ENCODE measurements at regions not wholly inside any gene's neighbourhood (a gene's known extent, or its start where the extent isn't known, plus 50 kb on each side); places are given as distances from the start of the nearest gene placed in this dataset.
A peak's percentile ranks its signal among the peaks of the same experiment; 100 is the strongest.

DNA sequence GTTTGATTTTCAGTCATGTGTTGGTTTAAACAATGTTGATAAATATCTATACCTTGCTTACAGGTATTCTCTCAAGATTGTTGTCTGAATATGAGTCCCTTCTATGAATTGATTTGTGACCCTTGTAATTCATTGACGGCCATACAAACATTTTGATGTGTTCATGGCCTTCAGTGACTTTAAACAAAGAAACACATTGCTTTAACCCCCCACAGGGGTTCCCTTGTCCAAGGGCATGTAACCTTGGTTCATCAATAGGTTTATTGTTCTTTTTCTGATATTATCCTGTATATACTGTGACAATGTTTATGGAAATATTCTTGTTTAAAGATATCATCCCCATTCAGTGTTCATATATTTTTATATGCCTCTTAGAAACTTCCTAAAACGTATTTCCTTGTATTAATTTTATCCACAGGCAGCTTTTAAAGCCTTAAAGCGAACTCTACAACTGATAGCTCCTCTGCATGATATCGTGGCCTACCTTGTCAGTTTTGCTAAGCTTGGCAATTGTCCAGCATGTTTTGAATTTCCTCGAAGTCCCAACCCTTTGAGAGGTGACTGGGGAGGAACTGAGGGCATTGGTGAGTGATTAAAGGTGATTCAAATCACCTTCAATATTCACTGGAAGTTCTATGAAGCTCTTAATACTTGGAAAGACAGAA, 87.0 kb downstream of the CD164 start:
- no peak for DNase-seq

DNA sequence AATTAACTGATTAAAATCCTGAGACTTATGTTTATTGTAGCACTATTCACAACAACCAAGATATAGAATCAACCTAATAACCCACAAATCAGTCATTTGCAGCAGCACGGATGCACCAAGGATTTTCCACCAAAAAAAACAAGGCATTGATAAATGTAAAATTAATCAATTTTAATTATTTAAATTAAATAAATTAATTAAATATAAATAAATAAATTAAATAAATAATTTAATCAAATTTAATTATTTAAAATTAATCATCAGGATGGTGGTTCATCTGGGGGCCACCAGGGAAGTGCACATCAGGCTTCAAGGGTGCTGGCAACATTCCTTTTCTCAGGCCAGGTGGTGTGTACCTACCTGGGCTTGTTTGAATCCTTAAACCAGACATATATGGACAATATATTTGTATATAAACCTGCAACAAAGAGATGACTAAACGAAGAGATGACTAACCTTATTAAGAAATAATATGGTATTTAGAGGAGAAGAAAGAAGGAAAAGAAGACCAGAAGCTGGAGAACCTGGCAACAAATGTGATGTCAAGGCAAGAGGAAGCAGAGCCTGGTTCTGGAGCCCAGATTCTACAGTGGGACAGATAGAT, 89.2 kb downstream of the CD164 start:
- no peak for DNase-seq

DNA sequence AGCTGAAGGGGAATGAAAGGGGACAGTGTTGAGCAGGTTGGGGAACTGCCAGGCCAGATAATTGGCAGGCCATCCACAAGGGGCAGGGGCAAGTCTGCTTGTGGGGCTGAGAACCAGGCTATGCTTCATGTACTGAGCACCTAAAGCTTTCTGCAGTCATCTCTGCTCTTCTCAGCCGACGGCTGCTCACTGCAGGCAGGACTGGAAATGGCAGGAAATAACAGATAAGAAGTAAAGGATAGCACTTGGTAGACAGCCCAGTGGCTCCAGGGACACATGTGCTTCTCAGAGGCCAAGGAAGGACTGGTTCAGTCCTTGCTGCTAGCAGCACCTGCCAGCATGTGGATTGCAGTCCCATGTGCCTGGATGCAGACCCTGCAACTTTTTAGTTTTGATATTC, 89.8 kb downstream of the CD164 start:
- DNase-seq, result no peak

DNA sequence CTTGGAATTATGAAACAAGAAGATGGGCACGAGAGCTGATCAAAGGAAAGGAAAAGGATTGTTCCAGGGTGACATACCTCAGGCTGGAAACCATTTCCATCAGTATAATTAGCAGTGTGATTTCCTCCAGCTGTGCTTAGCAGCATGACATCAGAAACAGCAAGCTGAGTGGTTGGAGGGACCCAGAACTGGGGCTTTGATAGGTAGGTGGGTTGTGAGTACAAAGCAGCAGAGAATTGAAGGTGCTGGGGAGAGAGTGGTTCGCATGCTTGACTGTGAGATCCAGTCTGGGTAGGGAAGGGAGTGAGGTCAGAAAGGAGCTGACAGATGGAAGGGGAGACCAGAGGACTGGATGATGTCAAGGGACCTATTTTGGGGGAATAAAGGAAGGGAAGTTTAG, 90.4 kb downstream of the CD164 start:
- DNase-seq, result no peak

DNA sequence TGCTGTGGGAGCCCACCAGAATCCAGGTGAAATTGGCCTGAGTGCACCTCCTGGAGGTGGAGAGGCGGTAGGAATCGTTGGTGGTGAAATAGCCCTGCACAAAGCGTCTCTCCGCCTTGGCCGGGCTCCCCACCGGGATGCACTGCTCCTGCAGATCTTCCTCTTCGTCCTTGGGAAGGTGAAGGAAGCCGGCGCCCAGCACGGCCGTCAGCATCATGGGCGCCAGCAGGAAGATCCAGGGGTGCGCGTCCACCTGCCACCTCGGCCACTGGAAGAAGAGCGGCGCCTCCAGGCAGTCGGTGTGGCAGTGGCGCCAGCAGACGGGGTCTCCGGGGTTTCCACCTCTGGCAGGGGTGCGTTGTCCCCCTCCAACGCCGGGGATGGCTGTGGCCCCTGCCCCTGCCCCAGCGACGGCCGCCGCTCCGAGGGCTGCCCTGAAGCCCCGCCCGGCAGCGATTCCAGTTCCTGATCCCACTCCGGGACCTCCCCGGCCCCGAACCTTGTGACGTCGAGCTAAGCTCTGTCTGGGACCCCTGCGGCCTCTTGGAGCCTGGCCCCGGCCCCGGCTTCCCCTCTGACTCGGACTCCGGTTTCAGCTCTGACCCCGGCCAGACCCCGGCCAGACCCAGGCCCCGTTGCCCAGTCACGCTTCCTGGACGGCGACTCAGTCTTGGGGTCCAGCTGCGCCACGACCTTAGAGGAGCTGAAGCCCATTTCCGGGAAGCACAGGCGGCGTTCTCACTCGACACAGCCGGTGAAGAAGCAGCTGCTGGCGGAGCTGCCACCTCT, 91.9 kb downstream of the CD164 start:
- no peak for DNase-seq

DNA sequence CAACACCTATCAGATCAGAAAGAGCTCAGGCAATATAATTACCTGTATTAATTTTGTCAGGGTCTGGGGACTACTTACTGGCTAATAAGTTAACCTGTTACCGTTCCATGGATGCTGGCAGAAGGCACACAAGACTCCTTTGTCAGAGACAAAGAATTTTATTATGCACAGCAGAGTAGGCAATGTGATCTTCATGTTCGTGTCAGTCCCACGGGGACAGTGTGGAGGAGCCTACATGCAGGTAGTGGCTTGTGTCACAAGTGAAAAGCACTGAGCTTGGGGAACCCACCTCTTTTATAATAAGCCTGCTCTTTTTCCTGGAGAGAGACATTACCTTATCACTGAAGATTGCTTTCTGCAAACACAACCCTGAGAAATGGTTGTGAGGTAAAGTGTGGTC, 96.9 kb downstream of the CD164 start:
- DNase-seq, result no peak

DNA sequence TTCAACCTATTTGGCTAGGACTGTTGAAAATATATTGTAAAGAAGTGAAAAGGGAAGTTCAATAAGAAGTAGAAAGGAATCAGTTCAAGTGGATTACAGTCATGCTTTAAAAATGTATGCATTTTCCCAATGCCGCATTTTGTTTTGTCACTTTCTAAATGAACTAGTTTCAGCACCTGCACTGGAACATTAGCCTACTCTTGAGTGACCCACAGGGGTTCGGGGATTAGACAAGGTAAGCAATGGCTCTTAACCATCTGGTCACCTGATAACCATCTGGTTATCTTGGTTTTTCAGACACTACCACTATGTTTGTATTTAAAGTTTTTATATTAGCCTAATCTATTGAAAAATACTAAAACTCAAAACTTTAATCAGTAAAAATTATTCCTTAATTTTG, 97.6 kb downstream of the CD164 start:
- DNase-seq, result no peak

DNA sequence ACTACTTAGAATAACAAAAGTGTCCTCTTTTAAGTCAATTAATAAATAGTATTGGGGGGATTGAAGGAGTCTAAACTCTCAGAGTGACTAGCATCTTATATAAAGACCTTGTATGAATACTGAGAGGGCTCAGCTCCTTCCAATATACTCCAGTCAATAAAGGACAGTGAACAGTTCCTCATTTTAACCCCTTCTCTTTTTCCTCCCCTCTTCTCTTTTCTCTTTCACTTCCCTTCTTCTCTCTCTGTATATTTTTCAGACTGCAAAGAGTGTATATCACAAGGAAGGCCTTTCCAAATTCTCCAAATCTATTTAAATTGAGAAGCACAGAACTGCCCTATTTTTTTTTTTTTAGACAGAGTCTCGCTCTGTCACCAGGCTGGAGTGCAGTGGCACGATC, 99.5 kb downstream of the CD164 start:
- DNase-seq, result no peak

DNA sequence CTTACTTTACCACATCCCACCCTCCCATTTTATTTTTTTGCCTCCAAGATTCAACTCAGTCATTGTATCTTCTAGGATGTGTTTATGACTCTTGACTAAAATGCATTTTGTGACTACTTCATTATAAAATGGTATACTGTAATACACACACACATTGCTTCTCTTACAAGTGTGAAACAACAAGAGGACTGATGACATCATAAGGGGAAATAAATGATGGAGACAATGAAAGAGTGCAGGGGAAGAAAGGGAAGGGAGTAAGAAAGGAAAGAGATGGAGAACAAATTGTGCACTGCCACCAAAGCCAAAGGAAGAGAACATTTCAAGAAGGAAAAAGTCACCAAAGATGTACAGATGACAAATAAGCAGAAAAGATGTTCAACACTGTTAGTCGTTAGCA, 102.6 kb downstream of the CD164 start:
- no peak for DNase-seq

DNA sequence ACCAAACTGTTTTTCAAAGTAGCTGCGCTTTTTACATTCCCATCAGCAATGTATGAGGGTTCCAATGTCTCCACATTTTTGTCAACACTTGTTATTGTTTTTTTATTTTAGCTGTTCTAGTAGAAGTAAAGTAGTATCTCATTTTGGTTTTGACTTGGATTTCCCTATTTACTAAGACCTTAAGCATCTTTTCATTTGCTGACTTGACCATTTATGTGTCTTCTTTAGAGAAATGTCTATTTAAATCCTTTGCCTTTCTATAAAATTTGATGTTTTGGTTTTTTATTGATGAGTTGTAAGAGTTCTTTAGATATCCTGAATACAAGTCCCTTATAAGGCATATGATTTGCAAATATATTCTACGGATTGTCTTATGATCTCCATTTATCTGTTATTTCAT, 110.6 kb downstream of the CD164 start:
- DNase-seq, result no peak

DNA sequence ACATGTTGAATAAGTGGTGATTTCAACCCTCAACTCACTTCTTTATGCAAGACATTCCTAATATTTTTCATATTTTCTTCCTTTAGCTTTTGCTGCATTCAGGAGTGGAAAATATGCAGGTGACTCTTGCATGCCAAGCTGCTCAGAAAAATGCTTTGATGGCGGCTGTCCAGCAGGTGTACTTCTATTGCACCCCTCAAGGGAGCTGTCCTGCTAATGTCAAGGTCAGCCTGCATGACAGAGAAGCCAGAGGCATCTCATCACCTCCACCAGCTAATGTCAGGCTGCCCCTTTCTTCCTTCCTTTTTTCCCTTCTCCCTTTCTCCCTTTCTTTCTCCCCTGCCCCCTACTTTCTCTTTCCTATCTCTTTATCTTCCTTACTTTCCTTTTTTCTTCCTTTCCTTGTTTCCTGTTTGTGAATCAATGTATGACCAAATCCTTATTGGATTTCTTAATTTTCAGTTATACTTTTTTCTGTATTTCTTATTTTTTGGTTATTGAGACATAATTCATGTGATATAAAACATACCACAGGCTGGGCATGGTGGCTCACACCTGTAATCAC, 112.2 kb downstream of the CD164 start:
- DNase-seq, result no peak

DNA sequence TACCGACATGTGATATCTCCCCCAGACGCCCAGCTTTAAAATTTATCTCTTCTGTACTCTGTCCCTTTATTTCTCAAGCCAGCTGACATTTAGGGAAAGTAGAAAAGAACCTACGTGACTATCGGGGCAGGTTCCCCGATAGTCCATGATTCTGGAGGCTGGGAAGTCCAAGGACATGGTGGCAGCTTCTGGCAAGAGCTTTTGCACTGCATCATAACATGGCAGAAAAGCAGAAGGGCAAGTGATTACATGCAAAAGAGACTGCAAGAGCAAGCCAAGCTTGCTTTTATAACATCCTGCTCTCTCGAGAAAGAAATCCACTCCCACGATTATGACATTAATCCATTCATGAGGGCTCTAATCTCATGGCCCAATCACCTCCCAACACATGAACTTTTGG, 113.2 kb downstream of the CD164 start:
- DNase-seq, result no peak

DNA sequence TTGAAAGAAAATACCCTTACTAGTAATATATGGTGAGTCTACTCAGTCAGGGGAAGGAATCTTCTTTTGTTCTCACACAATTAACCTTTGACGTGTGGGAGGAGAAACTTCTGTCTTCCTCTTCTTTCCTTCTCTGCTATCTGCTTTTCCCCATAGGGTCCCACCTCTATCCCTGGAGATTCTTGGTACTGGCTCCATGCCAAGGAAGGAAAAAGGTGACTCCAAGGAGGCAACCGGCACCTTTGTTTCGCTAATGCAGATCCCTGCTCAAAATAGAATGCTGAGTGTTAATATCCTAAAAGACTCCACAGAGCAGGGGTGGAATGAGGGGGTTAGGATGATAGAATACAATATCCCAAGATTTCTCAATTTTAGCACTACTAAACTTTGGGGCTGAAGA, 116.7 kb downstream of the CD164 start:
- no peak for DNase-seq

DNA sequence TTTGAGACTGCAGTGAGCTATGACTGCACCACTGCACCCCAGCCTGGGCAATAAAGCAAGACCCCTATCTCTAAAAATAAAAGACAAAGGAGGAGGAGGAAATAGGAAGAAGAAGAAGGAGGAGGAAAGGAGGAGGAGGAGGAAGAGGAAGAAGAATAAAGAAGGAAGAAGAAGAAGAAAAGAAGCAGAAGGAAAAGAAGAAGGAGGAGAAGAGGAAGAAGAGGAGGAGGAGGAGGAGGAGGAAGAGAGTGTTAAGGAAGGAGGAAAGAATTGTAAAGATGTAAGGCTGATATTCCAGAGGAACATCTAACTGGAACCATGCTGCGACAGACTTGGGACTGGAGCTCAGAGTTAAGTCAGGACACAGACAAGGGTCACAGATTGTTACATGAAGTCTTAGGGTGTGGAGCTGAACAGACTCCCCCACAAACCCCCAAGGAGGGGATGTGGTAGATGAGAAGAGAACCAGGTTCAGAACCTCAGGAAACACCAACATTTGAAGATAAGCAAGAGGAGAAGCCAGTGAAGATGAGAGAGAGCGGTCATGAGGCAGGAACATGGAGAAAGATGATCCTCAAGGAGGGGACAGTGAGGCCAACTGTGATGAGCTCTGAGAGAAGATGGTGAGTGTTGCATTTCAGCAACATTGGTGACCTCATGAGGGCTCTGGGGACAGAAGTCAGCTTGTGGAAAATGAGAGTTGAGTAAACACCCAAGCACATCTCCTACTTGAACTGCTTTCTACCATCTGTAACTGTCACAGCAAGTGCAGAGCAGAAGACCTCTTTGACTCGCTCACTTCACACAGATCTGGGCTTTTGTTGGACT, 118.2 kb downstream of the CD164 start:
- no peak for DNase-seq

DNA sequence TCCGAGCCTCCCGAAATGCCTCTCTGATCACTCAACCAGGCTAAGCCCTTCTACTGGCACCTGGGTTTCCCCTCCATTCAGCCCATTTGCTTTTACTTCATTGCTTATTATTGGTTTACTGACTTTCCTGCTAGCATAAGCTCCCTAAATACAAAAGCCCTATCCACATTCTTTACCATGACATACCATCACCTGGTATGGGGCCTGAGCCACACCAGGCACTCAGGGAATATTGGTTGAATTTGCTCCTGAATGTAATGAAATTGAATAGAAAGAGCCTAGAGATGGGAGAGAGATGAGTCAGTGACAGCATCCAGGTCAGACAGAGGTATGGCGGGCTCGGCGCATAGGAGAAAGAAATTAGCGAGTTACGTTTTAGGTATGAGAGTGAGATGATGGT, 120.0 kb downstream of the CD164 start:
- no peak for DNase-seq

DNA sequence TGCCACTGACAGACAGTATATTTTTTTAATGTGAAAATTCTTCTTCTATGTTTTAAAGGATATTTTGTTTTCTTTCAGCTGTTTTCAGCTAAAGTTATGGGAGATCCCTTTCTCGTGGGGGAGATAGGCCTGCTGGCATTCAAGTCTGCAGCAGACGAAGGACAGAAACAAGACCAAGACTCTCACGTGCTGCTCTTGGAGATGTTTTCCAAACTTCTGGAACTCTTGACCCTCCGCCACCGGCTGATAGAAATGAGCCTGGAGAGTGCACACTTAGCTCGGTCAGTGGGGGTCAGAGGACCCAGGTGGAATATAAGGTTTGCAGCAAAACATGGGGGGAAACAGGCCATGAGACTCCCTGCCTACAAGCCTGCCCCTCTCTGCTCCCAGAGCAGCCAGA, 120.5 kb downstream of the CD164 start:
- DNase-seq, result no peak

DNA sequence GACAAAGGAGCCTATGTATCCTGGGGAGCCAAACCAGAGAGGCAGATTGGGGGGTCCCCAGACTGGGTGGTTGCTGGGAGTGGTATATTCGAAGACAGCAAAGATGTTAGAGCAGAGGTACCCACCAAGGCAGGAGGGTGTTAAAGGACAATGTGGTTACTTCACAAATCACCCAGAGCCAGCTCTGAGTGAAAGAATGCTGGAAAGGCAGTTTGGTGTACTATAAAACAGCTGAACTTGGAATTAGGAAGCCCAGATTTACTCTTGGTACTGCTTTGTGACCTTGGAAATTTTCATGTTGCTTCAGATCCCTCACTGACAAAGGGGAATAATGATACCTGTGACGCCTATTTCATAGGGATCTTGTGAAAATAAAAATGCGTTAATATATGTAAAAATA, 121.6 kb downstream of the CD164 start:
- no peak for DNase-seq

DNA sequence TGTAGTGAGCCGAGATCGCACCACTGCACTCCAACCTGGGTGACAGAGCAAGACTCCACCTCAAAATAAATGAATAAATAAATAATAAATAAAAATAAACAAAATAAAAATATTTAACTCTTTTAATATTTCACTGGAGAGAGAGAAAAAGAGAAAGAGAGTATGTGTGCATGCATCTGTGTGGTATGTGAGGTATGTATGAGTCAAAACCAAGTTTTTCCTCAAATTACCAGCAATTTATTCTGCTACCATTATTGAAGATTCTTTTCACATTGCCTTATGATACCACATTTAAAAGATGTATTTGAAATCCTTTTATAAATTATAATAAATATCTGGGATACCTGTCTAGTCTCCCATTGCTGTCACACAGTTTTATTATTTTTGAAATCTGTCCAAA, 122.1 kb downstream of the CD164 start:
- no peak for DNase-seq

DNA sequence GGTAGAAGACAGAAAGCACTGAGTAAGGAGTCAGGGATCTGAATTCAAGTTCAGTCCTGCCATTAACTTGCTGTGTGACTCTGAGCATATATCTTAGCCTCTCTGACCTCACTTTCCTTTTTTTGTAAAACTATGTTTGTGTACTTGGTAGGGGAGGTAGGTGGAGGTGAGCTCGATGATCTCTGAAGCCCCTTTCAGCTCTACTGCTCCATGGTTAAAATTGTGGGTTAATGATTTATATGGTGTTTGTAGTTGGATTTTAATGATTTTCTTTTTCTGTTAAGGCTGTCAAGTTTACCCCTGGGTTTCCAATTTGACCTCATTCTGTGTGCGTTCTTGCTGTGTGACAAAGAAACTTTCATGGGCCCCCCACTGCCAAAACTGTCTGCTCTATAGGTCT, 124.1 kb downstream of the CD164 start:
- no peak for DNase-seq

DNA sequence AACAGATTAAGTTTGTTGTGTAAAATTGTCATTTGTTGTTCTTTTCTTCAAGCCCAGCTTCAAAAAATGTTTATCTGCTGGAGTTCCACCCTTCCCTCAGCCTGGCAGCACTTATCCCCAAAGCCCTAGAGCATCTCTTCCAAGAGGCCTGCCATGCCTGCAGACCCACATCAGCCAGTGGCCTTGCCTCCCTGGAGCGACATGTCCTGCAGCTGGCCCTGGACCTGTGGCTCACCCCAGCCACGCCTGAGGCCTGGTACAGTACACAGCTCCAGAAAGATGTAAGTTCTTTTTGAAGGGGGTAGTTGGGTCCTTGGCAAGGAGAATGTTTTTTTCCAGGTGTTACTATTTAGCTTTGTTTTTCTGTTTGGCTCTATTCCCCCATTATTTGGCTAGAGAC, 124.8 kb downstream of the CD164 start:
- no peak for DNase-seq

DNA sequence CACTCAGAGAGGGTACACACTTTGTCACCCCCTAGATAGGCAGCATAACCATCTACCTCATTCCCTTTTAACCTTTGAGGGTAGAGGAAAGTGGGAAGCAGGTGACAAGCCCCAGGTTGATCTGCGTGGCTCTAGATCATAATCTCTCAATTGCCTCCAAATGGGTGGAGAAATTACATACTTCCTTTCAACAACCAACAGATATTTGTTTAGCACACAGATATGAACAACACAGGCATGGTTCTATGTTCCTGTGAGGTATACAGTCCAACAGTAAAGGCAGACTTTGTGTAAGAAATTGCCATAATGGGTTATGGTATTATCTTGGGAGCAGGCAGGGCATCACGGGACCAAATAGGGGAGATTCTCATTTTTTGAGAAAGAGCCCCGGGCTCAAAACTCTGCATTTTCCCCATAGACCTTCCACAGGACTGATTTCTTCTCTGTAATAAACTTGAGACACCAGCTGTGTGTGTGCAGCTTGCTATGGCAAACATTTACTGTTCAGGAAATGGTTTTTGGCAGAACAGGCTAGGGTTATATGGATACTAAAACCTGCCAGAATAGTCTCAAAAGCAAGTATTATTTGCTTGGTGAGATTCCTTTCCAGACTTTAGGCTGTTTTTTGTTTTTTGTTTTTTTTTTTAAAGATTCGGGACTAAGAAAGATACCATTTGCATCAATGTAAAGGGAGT, 126.2 kb downstream of the CD164 start:
- peak; percentile 15 for DNase-seq

DNA sequence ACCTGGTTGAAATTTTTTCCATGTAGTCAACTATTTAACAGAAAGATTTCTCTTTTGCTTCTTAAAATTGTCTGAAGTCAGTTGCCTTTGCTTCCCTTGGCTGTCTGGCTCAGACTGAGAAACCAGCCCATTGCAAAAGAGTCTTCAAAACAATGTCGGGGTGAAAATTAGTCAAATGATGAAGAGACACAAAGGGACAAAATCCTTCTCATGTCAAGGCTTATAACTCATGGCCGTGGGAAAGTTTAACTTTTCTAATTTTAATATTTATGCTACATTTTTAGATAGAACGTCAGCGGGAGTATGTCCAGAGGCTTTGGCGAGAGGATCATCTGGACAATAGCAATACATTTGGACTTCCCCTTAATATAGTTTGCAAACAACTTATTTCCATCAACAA, 127.2 kb downstream of the CD164 start:
- no peak for DNase-seq

DNA sequence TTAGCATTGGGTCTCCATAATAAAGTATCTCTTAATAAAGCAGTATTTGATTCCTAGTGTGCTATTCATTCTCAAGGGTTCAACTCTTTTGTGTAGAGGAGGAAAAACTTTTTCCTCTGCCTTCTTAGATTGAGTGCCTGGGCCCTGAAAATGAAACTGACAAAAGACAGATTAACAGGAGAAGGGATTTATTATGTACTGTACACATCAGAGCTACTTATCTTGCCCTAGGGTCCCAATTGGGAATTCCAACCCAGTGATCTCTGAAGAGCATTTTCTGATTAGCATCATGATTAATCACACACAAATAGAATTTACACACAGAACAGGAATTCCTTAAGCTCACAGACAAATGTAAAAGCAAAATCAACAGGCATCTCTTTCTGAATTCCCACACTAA, 128.9 kb downstream of the CD164 start:
- DNase-seq, result no peak
